Trophoblast cell (in vitro differentiated cells and primary cell): ENCODE measurements at regions not wholly inside any gene's neighbourhood (a gene's known extent, or its start where the extent isn't known, plus 50 kb on each side); places are given as distances from the start of the nearest gene placed in this dataset.
A peak's percentile ranks its signal among the peaks of the same experiment; 100 is the strongest.
"Not testable (repeated sequence)": the region's sequence is repeated elsewhere in the genome, so short reads cannot be mapped to it uniquely, and the experiment has no call there.

Source experiments
- DNase-seq, 2 donors: peaks; one replicate each; pipeline ENCODE4 v3.0.0-alpha.2; 2016
- H2AFZ ChIP-seq: 2 replicates; pipeline ENCODE4 v1.6.1; 2013; ENCODE audit warnings: low read length, moderate library complexity, mild to moderate bottlenecking; ENCODE audit not compliant: insufficient read depth, poor library complexity
- H2AK5ac ChIP-seq: 2 replicates; pipeline ENCODE4 v1.6.1; 2013; ENCODE audit warnings: mild to moderate bottlenecking, low read length
- H2BK120ac ChIP-seq: 2 replicates; pipeline ENCODE4 v1.6.1; 2013; ENCODE audit warnings: low read length, mild to moderate bottlenecking, moderate library complexity; ENCODE audit not compliant: insufficient read depth, poor library complexity
- H2BK12ac ChIP-seq: 2 replicates; pipeline ENCODE4 v1.6.1; 2013; ENCODE audit warnings: mild to moderate bottlenecking, low read length, moderate library complexity
- H2BK5ac ChIP-seq: 2 replicates; pipeline ENCODE4 v1.6.1; 2013; ENCODE audit warnings: low read length, low read depth, moderate library complexity, mild to moderate bottlenecking; ENCODE audit not compliant: poor library complexity
- H3K14ac ChIP-seq: 2 replicates; pipeline ENCODE4 v1.6.1; 2013; ENCODE audit warnings: mild to moderate bottlenecking, low read length
- H3K18ac ChIP-seq: 2 replicates; pipeline ENCODE4 v1.6.1; 2013; ENCODE audit warnings: mild to moderate bottlenecking, low read length
- H3K23ac ChIP-seq: 2 replicates; pipeline ENCODE4 v1.6.1; 2013; ENCODE audit warnings: low read length
- H3K27ac ChIP-seq: 2 replicates; pipeline ENCODE4 v1.5.1; 2013; ENCODE audit warnings: low read depth, mild to moderate bottlenecking, inconsistent platforms, low read length, moderate library complexity
- H3K27me3 ChIP-seq: 2 replicates; pipeline ENCODE4 v1.6.1; 2013; ENCODE audit warnings: inconsistent platforms, mild to moderate bottlenecking, low read length, moderate library complexity; ENCODE audit not compliant: insufficient read depth
- H3K36me3 ChIP-seq, 2 experiments: 1 replicate in 1 of 2; 2 replicates in 1 of 2; pipeline ENCODE4 v1.6.1; 2013; ENCODE audit warnings: low read length in 2 of 2, mild to moderate bottlenecking in 2 of 2, moderate library complexity in 1 of 2; ENCODE audit not compliant: insufficient read depth in 2 of 2, control insufficient read depth in 1 of 2
- H3K4ac ChIP-seq: 2 replicates; pipeline ENCODE4 v1.6.1; 2013; ENCODE audit warnings: low read depth, mild to moderate bottlenecking, low read length, moderate library complexity
- H3K4me1 ChIP-seq, 2 experiments: 1 replicate in 1 of 2; 2 replicates in 1 of 2; pipeline ENCODE4 v1.6.1; 2013; ENCODE audit warnings: low read length in 2 of 2, mild to moderate bottlenecking in 2 of 2, moderate library complexity in 1 of 2; ENCODE audit not compliant: insufficient read depth in 2 of 2, control insufficient read depth in 1 of 2
- H3K4me2 ChIP-seq: 2 replicates; pipeline ENCODE4 v1.6.1; 2013; ENCODE audit warnings: inconsistent platforms, mild to moderate bottlenecking, low read length, moderate library complexity
- H3K4me3 ChIP-seq: 2 replicates; pipeline ENCODE4 v1.5.1; 2013; ENCODE audit warnings: mild to moderate bottlenecking, low read depth, low read length, inconsistent platforms
- H3K79me1 ChIP-seq: one replicate; pipeline ENCODE4 v1.6.1; 2013; ENCODE audit warnings: low read length
- H3K79me2 ChIP-seq: 2 replicates; pipeline ENCODE4 v1.6.1; 2013; ENCODE audit warnings: low read length, mild to moderate bottlenecking; ENCODE audit not compliant: control insufficient read depth, insufficient read depth, poor library complexity
- H3K9ac ChIP-seq: 2 replicates; pipeline ENCODE4 v1.6.1; 2013; ENCODE audit warnings: mild to moderate bottlenecking, low read length
- H3K9me3 ChIP-seq: 2 replicates; pipeline ENCODE4 v1.6.1; 2013; ENCODE audit warnings: low read depth, mild to moderate bottlenecking, control low read depth, inconsistent platforms, low read length; ENCODE audit not compliant: insufficient read depth
- H4K12ac ChIP-seq: 2 replicates; pipeline ENCODE4 v1.6.1; 2013; ENCODE audit warnings: low read depth, mild to moderate bottlenecking, low read length, moderate library complexity
- H4K8ac ChIP-seq: 2 replicates; pipeline ENCODE4 v1.6.1; 2013; ENCODE audit warnings: low read depth, mild to moderate bottlenecking, low read length, moderate library complexity
- H4K91ac ChIP-seq: one replicate; pipeline ENCODE4 v1.6.1; 2013; ENCODE audit warnings: low read depth, mild to moderate bottlenecking, low read length, moderate library complexity
- WGBS: extraction: QIAGEN DNeasy Blood & Tissue Kit; methylation state at CpG from one replicate; pipeline ENCODE4 v1.1.7; 2013; ENCODE audit warnings: missing lambda C conversion rate; ENCODE audit not compliant: insufficient read length, insufficient coverage; ENCODE audit errors: extremely low coverage; 5-methylcytosine and 5-hydroxymethylcytosine counted together

DNA sequence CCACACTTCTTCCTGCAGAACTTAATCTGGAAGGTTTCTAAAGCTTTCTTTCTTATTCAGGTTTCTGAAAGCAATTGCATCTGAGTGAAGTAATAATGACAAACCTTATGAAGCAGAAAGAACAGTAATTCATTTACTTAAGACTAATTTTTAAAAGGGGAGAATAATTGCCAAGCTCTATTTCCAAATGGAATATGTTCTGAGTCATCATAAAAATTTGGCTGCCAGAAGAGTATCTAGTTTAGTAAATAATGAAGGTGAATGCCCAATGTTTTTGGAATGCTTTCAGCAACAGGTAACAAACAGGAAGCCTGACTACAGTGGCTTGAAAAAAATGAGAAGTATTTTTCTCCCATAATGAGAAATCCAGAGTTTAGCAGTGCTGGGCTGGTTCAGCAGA, 227.3 kb upstream of the TET2 start:
- H2BK12ac ChIP-seq = no peak overlapping the region

DNA sequence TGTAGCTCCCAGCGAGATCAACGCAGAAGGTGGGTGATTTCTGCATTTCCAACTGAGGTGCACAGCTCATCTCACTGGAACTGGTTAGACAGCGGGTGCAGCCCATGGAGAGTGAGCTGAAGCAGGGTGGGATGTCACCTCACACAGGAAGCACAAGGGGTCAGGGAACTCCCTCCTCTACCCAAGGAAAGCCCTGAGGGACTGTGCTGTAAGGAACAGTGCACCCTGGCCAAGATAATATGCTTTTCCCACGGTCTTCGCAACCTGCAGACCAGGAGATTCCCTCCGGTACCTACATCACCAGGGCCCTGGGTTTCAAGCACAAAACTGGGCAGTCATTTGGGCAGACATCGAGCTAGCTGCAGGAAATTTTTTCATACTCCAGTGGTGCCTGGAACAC, 216.4 kb upstream of the TET2 start:
- H2AFZ ChIP-seq = no peak overlapping the region
- H3K14ac ChIP-seq = no peak overlapping the region
- no peak overlapping the region for H3K23ac ChIP-seq
- H3K36me3 ChIP-seq = no peaks in the 10 kb centered on the region
- no peaks in the 10 kb centered on the region for H3K79me2 ChIP-seq
- no peak overlapping the region for H2BK5ac ChIP-seq
- H3K18ac ChIP-seq = no peak overlapping the region
- WGBS = no CpG with 5 or more reads among the region's 7 CpGs
- no peak overlapping the region for H2BK12ac ChIP-seq
- no peak overlapping the region for H4K12ac ChIP-seq
- H3K9me3 ChIP-seq = no peaks in the 10 kb centered on the region
- no peak overlapping the region for H3K4me3 ChIP-seq
- H3K4me1 ChIP-seq = no peaks in the 10 kb centered on the region
- no peak overlapping the region for H3K27ac ChIP-seq
- H2BK120ac ChIP-seq = no peak overlapping the region
- no peak overlapping the region for H3K9ac ChIP-seq
- no peak overlapping the region for H3K4me2 ChIP-seq
- no peak overlapping the region for H2AK5ac ChIP-seq
- DNase-seq = no peak
- peak overlapping the region; percentile 13 for H4K8ac ChIP-seq
- H3K27me3 ChIP-seq = no peaks in the 10 kb centered on the region
- H3K79me1 ChIP-seq = no peaks in the 10 kb centered on the region
- no peak overlapping the region for H4K91ac ChIP-seq
- H3K4ac ChIP-seq = no peak overlapping the region

More for the DNA sequence above, 227.3 kb upstream of the TET2 start:
- H4K91ac ChIP-seq = no peak overlapping the region
- H3K79me2 ChIP-seq = no peaks in the 10 kb centered on the region
- H3K27me3 ChIP-seq = no peaks in the 10 kb centered on the region
- H3K27ac ChIP-seq = no peak overlapping the region
- H3K14ac ChIP-seq = no peak overlapping the region
- H2BK120ac ChIP-seq = no peak overlapping the region
- H3K9me3 ChIP-seq = peaks cover 1% of the 10 kb centered on the region
- H2BK5ac ChIP-seq = no peak overlapping the region
- no peak overlapping the region for H4K12ac ChIP-seq
- no peaks in the 10 kb centered on the region for H3K36me3 ChIP-seq
- no peaks in the 10 kb centered on the region for H3K79me1 ChIP-seq
- H3K4me3 ChIP-seq = no peak overlapping the region
- H4K8ac ChIP-seq = no peak overlapping the region
- no peak overlapping the region for H2AFZ ChIP-seq
- H3K4me2 ChIP-seq = no peak overlapping the region
- no peak overlapping the region for H3K9ac ChIP-seq
- DNase-seq = peak in 1 of 2 donors; percentile 7
- no peaks in the 10 kb centered on the region for H3K4me1 ChIP-seq
- no peak overlapping the region for H2AK5ac ChIP-seq
- H3K4ac ChIP-seq = no peak overlapping the region
- no peak overlapping the region for H3K23ac ChIP-seq
- H3K18ac ChIP-seq = no peak overlapping the region

DNA sequence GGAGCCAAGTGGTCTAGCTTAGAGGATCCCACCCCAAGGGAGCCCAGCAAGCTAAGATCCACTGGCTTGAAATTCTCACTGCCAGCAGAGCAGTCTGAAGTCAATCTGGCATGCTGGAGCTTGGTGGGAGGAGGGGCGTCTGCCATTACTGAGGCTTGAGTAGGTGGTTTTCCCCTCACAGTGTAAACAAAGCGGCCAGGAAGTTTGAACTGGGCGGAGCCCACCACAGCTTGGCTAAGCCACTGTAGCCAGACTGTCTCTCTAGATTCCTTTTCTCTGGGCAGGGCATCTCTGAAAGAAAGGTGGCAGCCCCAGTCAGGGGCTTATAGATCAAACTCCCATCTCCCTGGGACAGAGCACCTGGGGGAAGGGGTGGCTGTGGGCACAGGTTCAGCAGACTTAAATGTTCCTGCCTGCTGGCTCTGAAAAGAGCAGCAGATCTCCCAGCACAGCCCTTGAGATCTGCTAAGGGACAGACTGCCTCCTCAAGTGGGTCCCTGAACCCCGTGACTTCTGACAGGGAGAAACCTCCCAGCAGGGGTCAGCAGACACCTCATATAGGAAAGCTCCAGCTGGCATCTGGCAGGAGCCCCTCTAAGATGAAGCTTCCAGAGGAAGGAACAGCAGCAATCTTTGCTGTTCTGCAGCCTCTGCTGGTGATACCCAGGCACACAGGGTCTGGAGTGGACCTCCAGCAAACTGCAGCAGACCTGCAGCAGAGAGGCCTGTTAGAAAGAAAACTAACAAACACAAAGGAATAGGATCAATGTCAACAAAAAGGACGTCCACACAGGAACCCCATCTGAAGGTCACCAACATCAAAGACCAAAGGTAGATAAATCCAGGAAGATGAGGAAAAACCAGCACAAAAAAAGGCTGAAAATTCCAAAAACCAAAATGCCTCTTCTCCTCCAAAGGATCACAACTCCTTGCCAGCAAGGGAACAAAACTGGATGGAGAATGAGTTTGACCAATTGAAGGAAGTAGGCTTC, 215.6 kb upstream of the TET2 start:
- not testable (repeated sequence) for H3K27ac ChIP-seq, H3K23ac ChIP-seq, H3K4me2 ChIP-seq, H2BK120ac ChIP-seq, H3K79me1 ChIP-seq, H3K4ac ChIP-seq, H2AK5ac ChIP-seq, H3K14ac ChIP-seq, H3K79me2 ChIP-seq, H3K18ac ChIP-seq, H3K36me3 ChIP-seq, H2BK5ac ChIP-seq, H2AFZ ChIP-seq, H3K27me3 ChIP-seq, H3K9me3 ChIP-seq, H4K12ac ChIP-seq, H3K4me1 ChIP-seq, H3K9ac ChIP-seq, H3K4me3 ChIP-seq
- Histone ChIP-seq H4K91ac (peak overlapping the region; percentile 35), H2BK12ac (peak overlapping the region; percentile 17), H4K8ac (peak overlapping the region; percentile 43)
- no CpG with 5 or more reads among the region's 5 CpGs for WGBS
- DNase-seq = peak in 1 of 2 donors; percentile 26

DNA sequence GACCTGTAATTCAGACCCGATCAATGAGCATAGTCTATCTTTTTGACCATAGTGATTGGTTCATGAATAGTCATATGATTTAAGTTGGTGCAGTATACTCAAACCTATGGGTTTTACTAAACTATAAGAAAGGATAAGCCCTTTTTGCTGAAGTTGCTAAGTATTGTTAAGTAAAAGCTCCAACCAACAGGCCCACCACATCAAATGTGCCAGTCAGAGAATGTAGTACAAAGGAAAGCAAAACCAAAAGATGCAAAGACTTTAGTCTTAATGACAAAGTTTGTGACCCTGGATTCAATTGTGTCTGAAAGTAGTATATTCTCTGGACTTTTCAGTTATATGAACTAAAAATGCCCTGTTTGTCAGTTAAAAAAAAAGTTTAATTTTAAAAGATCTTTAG, 208.1 kb upstream of the TET2 start:
- Histone ChIP-seq H3K27me3 (no peaks in the 10 kb centered on the region), H2AK5ac (no peak overlapping the region), H2BK12ac (no peak overlapping the region), H3K9me3 (no peaks in the 10 kb centered on the region), H3K4me2 (no peak overlapping the region), H3K79me2 (no peaks in the 10 kb centered on the region), H3K14ac (no peak overlapping the region), H2BK5ac (no peak overlapping the region), H3K9ac (no peak overlapping the region), H4K91ac (no peak overlapping the region), H2BK120ac (no peak overlapping the region), H3K4me1 (no peaks in the 10 kb centered on the region), H3K27ac (no peak overlapping the region), H3K23ac (no peak overlapping the region), H3K4me3 (no peak overlapping the region), H3K79me1 (no peaks in the 10 kb centered on the region), H3K18ac (no peak overlapping the region), H3K36me3 (no peaks in the 10 kb centered on the region), H4K8ac (no peak overlapping the region), H4K12ac (no peak overlapping the region), H3K4ac (no peak overlapping the region), H2AFZ (no peak overlapping the region)
- DNase-seq = no peak
- no CpG with 5 or more reads among the region's 1 CpG for WGBS
